ENCODE measurements at regions not wholly inside any gene's neighbourhood (a gene's known extent, or its start where the extent isn't known, plus 50 kb on each side); places are given as distances from the start of the nearest gene placed in this dataset.
"Not testable (repeated sequence)": the region's sequence is repeated elsewhere in the genome, so short reads cannot be mapped to it uniquely, and the experiment has no call there.

GRCh38 chr21:28281357-28281756, 711.3 kb downstream of the LTN1 start:
- DNase-seq (ENCODE audit: low spot score) = not testable (repeated sequence)

GRCh38 chr21:28280611-28281010, 712.1 kb downstream of the LTN1 start:
- DNase-seq (ENCODE audit: low spot score) = no peak

GRCh38 chr21:28277324-28277723, 715.4 kb downstream of the LTN1 start:
- DNase-seq (ENCODE audit: low spot score) = no peak

DNA sequence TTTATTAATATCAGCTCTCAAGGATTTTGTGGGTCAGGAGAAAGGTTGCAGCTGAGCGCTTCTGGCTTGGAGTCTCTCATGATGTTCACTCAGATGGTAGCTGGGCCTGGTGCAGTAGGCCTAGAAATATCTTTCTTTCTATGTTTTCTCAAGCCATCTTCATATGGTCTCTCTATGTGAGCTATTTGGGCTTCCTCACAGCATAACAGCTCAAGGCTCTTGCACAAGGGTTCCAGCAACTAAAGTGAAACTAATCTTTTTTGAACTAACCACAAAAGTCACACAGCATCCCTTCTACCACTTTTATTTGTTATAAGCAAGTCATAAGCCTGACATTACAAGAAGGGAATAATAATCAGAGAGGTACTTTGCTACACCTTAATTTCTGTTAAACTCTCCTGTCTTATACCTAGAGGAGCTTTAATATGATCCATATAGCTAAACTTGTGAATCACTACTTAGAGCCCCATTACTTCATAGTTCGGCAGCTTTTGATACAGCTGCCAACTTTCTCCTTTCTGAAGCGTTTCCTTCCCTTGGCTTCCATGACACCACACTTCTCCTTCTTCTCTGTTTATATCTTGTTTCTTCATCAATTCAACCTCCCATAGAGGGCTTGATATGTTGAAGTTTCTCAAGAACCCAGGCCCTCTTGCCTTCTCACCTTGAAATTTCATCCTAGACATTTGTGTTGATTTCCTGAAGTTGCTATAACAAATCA, 720.2 kb downstream of the LTN1 start:
- DNase-seq (ENCODE audit: low spot score) = no peak

GRCh38 chr21:28269173-28269572, 723.5 kb downstream of the LTN1 start:
- no peak for DNase-seq (ENCODE audit: low spot score)

DNA sequence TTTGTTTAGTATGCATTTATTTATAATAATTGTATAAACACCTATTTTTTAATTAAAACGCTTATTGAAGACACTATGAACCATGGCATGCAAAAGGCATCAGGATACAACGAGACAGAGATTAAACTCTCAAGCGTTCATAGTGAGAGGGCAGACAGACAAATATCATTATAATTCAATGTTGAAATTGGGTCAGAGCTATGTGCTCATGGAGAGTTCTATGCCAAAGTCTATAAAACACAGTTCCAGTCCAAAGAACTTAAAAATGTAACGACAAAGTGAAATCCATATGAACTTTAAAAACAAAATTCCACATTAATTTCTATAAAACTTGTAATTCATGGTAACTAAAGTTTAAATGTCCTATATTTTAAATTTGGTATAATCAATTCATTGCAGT, 724.0 kb downstream of the LTN1 start:
- DNase-seq (ENCODE audit: low spot score) = no peak

GRCh38 chr21:28267449-28267848, 725.2 kb downstream of the LTN1 start:
- DNase-seq (ENCODE audit: low spot score) = no peak

DNA sequence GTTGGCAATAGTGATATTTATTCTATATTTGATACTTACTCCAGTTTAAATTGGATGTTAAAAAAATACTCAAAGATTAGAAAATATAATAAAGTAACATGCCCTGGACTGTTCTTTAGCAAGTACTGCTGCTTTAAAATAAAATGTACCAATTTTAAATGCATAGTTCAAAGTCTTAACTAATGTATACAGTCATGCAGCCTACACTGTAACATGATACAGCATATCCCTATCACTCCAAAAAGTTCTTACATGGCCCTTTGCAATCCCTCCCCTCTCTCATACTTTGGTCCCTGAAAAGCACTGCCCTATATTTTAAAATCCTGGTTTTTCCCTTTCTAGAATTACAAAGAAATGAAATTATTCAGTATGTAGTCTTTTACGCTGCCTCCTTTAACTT, 726.6 kb downstream of the LTN1 start:
- DNase-seq (ENCODE audit: low spot score) = no peak

DNA sequence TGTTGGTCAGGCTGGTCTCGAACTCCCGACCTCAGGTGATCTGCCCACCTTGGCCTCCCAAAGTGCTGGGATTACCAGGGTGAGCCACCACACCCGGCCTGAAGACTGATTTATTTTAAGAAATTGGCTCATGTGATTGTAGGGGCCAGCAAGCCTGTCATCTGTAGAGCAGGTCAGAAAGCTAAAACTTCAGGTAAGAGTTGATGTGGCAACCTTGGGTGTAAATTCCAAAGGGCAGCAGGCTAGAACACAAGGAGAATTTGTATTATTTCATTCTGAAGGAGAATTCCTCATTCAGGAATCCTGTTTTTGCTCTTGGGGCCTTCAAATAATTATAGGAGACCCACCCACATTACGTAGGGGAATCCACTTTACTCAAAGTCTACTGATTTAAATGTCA, 728.7 kb downstream of the LTN1 start:
- no peak for DNase-seq (ENCODE audit: low spot score)

GRCh38 chr21:28261298-28261697, 731.4 kb downstream of the LTN1 start:
- DNase-seq (ENCODE audit: low spot score) = no peak

DNA sequence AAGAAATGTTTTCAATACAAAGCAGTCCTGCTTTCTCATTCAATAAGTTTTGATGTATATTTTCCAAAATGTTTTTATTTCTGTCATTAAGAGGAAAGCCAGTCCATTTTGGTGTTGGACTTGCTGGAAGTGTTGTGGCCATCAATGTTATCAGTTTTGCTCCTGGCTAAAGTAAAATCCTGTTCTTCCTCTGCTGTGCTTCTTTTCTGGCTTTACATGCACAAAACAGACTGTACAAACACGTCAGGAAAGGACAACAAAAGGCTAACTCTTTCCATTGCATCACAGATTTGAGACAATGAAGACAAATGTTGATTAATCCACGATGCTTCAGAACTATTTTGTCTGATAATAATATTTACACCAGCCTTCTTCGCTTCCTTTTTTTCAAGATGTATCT, 735.4 kb downstream of the LTN1 start:
- no peak for DNase-seq (ENCODE audit: low spot score)

DNA sequence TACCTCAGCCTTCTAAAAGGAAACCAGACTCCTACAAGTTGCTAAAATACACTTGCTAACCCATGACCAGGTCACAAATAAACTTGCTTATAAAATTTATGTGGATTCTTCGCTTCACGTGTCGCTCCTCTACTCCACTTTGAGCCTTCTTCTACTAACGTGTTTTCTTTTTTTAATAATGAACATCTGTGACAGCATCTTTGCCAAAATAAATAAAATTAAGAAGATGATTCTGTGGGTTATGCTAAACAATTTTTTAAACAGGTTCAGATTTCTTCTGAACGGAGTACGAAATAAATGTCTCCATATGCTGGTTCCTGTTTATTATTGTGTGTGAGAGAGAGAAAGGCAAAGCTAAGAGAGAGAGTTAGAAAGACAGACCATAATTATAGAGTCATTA, 735.8 kb downstream of the LTN1 start:
- no peak for DNase-seq (ENCODE audit: low spot score)

- no peak for DNase-seq (ENCODE audit: low spot score)
Observed at GRCh38 chr21:28256420-28256831, 736.3 kb downstream of the LTN1 start.

GRCh38 chr21:28253961-28254360, 738.7 kb downstream of the LTN1 start:
- DNase-seq (ENCODE audit: low spot score) = no peak

DNA sequence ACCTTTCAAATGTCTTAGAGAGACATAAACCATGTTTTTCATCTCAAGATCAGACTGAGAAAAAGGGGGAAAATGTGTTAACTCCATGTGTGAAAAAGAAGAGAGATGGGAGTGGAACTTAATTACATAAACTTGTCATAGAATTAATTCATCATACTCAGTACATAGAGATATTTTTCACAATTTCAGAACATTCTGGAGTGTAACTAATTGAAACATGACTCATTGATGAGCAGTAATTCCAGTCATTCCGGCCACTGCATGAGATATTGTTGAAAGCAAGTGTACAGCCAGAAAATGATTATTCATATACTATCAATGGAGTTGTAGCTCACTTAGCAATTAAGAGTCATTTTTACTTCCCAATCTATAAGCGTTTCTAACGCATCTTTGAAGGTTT, 739.3 kb downstream of the LTN1 start:
- no peak for DNase-seq (ENCODE audit: low spot score)

DNA sequence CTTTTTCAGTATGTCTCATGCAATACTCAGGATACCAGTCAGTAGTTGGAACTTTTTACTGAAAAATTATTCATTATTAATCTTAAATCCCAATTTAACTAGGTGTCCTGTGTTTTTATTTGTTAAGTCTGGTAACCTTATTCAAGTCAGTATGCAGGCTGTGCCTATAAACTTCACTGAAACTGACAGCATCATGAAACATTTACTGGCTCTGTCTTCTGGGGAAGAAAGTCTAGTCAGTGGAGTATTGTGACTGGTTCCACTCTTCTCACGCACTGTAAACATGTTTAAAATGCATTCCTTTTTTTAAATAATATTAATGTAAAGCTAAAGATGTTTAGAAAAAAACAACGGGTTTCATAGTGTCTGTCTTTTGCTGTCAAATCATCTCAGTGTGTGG, 739.7 kb downstream of the LTN1 start:
- no peak for DNase-seq (ENCODE audit: low spot score)

GRCh38 chr21:28250946-28251345, 741.7 kb downstream of the LTN1 start:
- no peak for DNase-seq (ENCODE audit: low spot score)

- DNase-seq (ENCODE audit: low spot score) = no peak
Observed at GRCh38 chr21:28247454-28248020, 745.1 kb downstream of the LTN1 start.

DNA sequence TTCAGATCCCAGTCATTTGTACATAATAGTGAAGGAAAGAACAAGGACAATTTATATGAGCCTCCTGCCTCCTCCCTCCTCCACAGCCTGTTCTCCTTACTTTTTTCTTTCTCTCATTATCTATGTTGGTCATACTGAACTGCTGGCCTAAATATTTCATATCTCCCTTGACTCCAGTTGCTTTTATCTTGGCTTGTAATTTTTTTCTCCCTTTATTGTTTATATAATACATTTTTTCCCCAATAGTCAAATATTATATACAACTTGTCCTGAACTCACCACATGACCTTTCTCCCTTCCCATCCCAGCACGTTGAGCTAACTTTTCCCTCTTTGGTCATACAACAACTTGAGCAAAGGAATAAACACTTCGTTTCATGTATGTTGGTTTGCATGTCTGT, 752.1 kb downstream of the LTN1 start:
- DNase-seq (ENCODE audit: low spot score) = no peak

GRCh38 chr21:28239340-28239739, 753.3 kb downstream of the LTN1 start:
- no peak for DNase-seq (ENCODE audit: low spot score)

- no peak for DNase-seq (ENCODE audit: low spot score)
Observed at GRCh38 chr21:28237661-28238060, 755.0 kb downstream of the LTN1 start.

DNA sequence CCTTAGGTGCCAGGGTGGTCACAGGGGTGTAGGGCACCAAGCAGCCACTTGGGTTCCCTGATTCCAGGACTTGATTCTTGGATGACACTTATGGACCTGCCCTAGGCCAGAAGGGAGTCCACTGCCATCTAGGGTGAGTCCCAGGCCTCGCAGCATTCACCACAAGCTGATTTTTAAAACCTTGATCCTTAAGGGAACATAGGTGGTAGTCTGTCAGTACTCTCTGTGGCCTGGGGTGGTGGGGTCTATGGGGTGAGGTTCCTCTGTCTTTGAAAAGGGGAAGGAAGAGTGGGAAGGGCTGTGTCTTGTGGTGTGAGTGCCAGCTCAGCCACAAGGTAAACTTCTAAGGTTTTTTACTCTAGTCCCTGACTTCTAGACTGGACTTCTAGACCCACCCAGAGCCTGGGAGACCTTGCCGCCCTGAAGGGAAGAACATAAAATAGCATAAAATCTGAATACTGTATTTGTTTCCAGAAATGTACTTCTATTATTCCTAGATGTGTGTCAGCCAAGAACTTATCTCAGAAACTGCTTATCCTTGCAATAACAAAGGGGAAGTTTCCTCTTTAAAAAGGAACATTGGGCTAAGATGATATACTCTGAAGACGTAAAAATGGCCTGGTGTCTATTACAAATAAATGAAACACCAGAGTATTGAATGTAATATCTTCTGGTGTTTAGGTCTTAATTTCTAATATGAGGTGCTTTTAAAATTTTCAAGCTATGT, 757.3 kb downstream of the LTN1 start:
- peak; percentile 7 for DNase-seq (ENCODE audit: low spot score)

GRCh38 chr21:28234326-28234725, 758.4 kb downstream of the LTN1 start:
- no peak for DNase-seq (ENCODE audit: low spot score)
